Activated CD4-positive, alpha-beta T cell treated with anti-CD3 and anti-CD28 coated beads, Interleukin-2, amount 50 U/mL, for 16 hours (primary cell): ENCODE measurements at regions not wholly inside any gene's neighbourhood (a gene's known extent, or its start where the extent isn't known, plus 50 kb on each side); places are given as distances from the start of the nearest gene placed in this dataset.

Experiments used
- DNase-seq: peaks from one replicate; pipeline ENCODE4 v3.0.0-alpha.2; 2020

DNA sequence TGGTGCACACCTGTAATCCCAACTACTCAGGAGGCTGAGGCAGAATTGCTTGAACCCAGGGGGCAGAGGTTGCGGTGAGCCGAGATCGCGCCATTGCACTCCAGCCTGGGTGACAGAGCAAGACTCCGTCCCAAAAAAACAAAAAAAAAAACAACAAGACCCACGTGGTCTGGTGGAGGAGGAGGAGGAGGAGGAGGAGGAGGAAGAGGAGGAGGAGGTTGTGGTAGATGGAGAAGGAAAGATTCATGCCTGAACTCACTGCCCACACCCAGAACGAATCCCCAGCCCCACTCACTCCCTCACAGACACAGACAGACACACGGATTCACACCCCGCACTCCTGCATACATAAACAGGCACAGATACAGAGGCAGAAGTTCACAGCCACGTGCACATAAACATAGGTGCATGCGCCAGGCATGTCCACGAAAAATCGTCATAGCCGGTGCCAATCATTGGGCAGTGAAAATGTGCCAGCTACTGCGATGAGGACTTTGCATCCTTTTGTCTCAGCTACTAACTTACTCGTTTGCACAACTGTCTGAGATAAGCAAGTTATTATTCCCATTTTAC is 138.5 kb downstream of the WSCD1 start:
- no peak for DNase-seq

DNA sequence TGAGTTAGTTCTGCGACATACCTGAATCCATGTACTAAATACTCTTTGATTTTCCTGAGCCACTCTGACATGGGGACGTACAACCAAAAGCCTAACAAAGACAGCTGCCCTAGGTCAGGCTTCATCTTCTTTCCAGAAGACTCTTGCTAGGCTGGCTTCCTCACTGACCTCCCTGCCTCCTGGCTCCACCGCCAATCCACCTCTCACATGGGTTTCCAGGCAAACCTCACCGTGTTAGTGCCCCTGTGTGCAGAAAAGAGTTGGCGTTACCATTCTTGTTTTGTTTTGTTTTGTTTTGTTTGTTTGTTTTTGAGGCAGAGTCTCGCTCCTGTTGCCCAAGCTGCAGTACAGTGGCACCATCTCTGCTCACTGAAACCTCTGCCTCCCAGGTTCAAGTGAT is 135.3 kb downstream of the WSCD1 start:
- DNase-seq = no peak

DNA sequence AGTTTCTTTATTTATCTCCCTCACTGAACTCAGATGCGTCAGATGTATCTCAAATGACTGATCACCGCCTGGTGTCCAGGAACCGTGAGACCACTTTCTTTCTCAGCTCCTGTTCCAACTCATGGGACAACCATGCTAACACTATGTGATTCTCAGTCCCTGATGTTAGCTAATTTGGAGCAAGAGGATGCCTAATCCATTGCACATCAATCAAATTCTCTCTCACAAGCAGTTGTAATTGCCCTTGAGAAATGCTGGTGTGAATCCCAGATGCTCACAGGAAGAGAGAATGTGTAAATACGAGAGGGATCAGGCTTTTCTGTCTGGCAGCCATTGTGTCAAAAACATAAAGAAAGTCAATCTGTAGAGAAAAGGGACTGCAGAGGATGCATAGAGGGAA is 134.9 kb downstream of the WSCD1 start:
- no peak for DNase-seq

DNA sequence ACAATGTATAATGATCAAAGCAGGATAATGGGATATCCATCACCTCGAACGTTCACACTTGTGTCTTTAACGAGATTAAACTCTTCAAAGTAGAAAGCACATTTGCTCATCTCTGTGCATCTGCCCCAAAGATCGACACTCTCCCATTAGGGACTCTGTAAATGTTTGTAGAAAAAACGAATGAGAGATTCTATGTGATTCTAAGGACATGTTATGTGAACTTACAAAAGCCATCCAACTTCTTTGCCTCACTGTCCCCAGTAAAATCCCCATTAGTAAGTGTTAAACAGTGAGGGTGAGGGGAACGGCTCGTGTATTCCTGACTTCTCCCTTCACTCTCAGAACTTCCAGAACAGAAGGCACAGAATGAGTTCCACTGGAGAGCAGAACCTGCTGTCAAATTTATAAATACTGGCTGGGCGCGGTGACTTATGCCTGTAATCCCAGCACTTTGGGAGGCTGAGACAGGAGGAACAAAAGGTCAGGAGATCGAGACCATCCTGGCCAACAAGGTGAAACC is 134.1 kb downstream of the WSCD1 start:
- DNase-seq = no peak

DNA sequence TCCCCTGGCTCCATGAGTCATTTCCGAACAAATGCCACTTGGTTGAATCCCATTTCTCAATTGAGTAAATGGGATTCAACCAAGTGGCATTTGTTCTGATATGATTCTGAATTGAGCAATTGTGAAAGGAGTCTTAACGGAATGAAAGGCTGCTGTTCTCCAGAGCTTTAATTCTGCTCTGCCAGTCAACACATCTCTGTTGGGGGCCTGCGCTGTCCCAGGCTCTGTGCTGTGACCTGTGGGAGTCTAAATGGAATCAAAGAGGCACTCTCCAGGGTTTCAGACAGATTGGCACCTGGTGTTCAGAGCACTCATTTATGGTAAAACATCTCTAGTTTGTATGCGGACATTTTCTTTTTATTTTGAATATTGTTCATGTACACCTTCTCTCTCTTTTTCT is 126.2 kb downstream of the WSCD1 start:
- DNase-seq = no peak

DNA sequence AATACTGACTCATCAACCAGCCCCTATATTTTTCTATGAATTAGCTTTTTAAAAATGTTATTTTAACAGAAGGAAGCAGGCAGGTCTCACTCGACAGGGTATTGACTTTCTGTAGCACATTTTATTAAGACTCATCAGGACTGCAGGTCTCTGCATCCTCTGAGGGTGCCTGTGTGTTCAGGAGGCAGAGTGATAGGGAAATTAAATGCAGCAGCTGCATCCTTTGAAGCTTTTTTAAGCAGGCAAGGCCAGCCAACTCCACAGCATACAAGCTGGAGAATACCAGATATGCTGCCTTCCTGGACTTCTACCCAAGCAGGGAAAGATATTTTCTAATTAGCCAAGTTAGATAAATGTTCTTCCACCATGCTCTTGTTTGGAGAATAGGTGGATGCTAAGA is 124.9 kb downstream of the WSCD1 start:
- no peak for DNase-seq

DNA sequence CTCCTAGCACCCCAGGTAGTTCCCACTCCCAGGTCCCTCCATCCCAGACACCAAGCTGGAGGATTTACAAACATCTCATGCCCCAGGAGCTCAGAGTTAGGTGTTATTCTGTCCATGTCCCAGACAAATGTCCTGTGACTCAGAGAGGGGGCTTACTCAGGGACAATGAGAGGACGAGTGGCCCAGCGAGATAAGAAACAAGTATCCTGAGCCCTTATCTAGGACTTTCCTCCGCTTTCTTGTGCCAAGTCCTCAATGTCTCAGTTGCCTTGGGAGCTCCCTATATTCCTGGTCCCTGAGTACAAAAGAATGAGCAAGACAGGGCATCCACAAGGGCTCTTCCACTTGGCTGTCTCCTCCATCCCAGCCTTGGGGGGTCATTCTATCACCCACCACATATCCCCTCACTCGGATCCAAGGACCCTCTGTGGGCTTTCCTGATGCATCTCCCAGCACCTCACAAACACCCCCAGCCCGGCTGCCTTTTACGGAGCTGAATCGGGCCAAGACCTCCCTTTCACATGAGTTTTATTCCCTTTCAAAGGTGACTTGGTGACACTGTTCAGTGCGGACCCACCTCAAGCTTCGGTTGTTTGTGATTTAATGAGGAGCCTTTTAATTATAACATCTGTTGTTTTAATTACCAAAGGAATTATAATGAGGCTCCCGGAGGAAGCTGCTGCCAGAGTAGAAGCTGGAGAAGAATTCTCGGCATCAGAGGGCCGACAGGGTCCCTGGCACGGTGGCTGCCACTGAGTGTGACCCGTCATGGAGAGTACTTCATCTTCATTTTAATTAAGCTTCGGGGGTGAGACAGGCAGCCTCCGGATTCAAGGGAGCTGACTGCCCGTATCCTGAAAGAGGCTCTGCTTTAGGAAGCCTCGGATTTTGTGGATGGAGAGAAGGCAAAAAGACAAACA is 121.5 kb downstream of the WSCD1 start:
- DNase-seq = no peak

DNA sequence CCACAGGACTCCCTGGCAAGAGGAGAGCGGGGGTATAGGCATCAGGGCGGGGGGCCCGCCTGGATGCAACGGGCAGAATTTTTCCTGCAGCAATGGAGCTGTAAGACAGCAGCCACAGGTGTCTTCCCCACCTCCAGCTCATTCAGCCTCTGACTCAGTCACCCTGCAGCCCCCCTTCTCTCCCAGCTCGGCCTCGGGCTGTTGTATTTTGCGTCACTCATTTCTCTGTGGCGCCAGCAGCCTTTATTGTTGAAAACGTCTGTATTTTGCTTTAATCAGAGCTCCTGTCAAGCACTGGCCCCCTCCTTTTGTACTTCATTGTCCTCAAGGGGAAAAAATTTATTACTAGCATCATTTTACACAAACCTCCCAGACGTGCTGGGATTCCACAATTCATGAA is 117.7 kb downstream of the WSCD1 start:
- no peak for DNase-seq

DNA sequence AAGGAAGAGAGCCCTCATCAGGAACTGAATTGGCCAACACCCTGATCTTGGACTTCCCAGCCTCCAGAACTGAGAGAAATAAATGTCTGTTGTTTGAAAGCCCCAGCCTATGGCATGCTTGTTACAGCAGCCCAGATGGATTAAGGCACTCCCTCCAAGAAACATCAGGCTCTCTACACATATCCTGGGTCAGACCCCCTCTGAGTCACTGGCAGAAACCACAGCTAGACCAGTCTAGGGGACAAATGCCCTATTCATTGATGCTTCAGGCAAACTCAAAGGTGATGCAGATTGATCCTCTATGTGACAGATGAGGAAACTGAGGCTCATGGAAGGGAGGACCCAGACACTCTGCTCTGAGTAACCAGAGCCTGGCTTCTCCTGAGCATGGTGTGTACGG is 116.8 kb downstream of the WSCD1 start:
- no peak for DNase-seq

DNA sequence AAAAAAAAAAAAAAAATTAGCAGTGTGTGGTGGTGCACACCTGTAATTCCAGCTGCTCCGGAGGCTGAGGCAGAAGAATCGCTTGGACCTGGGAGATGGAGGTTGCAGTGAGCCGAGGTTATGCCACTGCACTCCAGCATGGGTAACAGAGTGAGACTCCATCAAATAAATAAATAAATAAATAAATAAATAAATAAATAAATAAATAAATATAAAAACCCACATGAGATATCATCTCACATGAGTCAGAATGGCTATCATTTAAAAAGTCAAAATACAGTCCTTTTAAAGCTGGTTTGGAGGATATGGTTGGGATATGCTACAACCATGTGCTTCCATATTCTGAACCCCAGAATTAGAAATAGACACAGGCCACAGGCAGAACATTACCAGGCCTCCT is 114.3 kb downstream of the WSCD1 start:
- no peak for DNase-seq

DNA sequence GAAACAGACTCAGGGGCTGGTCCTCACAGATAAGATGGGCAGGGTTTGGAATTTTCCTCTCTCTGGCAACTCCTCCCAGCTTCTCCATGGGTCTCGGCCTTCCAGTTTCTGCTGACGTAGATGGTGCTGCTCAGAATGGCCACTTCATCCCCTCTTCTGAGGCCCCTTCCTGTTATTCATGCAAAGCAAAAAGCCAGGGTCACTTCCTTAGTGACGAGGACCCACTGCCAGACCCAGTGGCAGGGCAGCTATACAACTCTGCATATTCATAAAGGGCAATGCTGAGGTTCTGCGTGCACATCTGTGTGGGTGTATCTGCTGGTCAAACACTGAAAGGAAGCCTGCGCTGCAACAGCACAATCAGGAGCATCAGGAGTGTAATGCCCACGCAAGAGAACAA is 108.8 kb downstream of the WSCD1 start:
- DNase-seq = no peak

DNA sequence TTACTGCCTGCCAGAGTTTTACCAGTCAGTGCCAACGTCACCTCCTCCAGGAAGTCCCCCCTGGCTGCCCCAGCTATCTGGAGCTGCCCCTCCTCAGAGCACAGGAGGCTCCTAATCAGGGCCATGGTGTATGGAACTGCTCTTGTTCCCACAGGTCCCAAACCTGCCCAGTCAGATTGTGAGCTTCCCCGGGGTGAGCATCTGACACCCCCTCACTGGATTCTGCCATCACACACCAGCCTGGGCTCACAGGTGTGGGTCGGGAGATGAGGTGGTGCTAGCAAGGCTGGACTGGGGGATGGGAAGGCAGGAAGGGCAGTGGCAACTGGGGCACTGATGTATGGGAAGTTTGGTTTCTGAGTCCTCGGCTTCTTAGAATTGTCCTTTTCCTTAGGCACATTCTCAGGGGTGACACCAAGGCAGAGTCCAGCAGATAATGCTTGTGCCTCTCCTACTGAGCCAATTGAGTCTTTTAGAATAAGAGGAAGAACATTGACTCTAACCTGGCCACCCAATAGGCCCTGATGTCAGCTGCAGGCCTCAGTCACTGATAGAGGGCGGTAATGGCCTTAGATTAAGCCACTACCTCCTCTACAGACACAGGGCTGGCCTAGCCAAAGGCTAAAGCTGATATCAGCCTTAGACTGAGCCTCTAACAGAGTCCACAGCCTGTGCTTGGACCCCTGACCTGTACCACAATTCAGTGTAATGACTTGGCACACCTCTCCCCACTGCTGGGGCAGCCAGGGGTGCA is 107.9 kb downstream of the WSCD1 start:
- no peak for DNase-seq
